H7 (cell line): ENCODE measurements at regions not wholly inside any gene's neighbourhood (a gene's known extent, or its start where the extent isn't known, plus 50 kb on each side); places are given as distances from the start of the nearest gene placed in this dataset.

ENCODE experiments used
- DNase-seq: peaks from one replicate; pipeline ENCODE4 v3.0.0; 2012
- H3K27me3 ChIP-seq: 2 replicates; pipeline ENCODE4 v1.6.0; 2011; ENCODE audit warnings: mild to moderate bottlenecking, low read length; ENCODE audit not compliant: control insufficient read depth, insufficient read depth
- H3K36me3 ChIP-seq: replicated peaks from 2 replicates; pipeline ENCODE4 v1.5.1; 2011; ENCODE audit warnings: low read length; ENCODE audit not compliant: control insufficient read depth, insufficient read depth
- H3K4me3 ChIP-seq: 2 replicates; pipeline ENCODE4 v1.5.1; 2011; ENCODE audit warnings: low read depth, mild to moderate bottlenecking, control low read depth, low read length, moderate library complexity; ENCODE audit not compliant: insufficient read depth

- no peak for DNase-seq
- no peaks in the 10 kb centered on the region for H3K36me3 ChIP-seq
- no peaks in the 10 kb centered on the region for H3K27me3 ChIP-seq
- no peak overlapping the region for H3K4me3 ChIP-seq
These were observed 335.0 kb downstream of the TGFB2 start for GRCh38 chr1:218679988-218680748.

GRCh38 chr1:218683242-218683641 lies 338.1 kb downstream of the TGFB2 start:
- H3K4me3 ChIP-seq: no peak overlapping the region
- no peak for DNase-seq
- no peaks in the 10 kb centered on the region for H3K27me3 ChIP-seq
- H3K36me3 ChIP-seq: no peaks in the 10 kb centered on the region

GRCh38 chr1:218686258-218686657 lies 341.1 kb downstream of the TGFB2 start:
- no peak for DNase-seq

GRCh38 chr1:218686761-218687160 lies 341.6 kb downstream of the TGFB2 start:
- no peak overlapping the region for H3K4me3 ChIP-seq
- no peaks in the 10 kb centered on the region for H3K27me3 ChIP-seq
- no peak for DNase-seq
- H3K36me3 ChIP-seq: no peaks in the 10 kb centered on the region

More at GRCh38 chr1:218686258-218686657, 341.1 kb downstream of the TGFB2 start:
- no peaks in the 10 kb centered on the region for H3K27me3 ChIP-seq
- H3K4me3 ChIP-seq: no peak overlapping the region
- no peaks in the 10 kb centered on the region for H3K36me3 ChIP-seq

- Histone ChIP-seq H3K27me3 (no peaks in the 10 kb centered on the region), H3K4me3 (no peak overlapping the region), H3K36me3 (no peaks in the 10 kb centered on the region)
- DNase-seq: no peak
These were observed 347.7 kb downstream of the TGFB2 start for GRCh38 chr1:218692808-218693207.

GRCh38 chr1:218693599-218693998 lies 348.5 kb downstream of the TGFB2 start:
- H3K36me3 ChIP-seq: no peaks in the 10 kb centered on the region
- DNase-seq: no peak
- no peaks in the 10 kb centered on the region for H3K27me3 ChIP-seq
- no peak overlapping the region for H3K4me3 ChIP-seq

- Histone ChIP-seq H3K27me3 (no peaks in the 10 kb centered on the region), H3K4me3 (no peak overlapping the region), H3K36me3 (no peaks in the 10 kb centered on the region)
- no peak for DNase-seq
These were observed 348.9 kb downstream of the TGFB2 start for GRCh38 chr1:218694085-218694484.

GRCh38 chr1:218694636-218695035 lies 349.5 kb downstream of the TGFB2 start:
- Histone ChIP-seq H3K4me3 (no peak overlapping the region), H3K36me3 (no peaks in the 10 kb centered on the region), H3K27me3 (no peaks in the 10 kb centered on the region)
- DNase-seq: peak; percentile 5

GRCh38 chr1:218695525-218695924 lies 350.4 kb downstream of the TGFB2 start:
- no peak for DNase-seq
- Histone ChIP-seq H3K27me3 (no peaks in the 10 kb centered on the region), H3K36me3 (no peaks in the 10 kb centered on the region), H3K4me3 (no peak overlapping the region)

GRCh38 chr1:218698141-218698540 lies 353.0 kb downstream of the TGFB2 start:
- no peak for DNase-seq
- Histone ChIP-seq H3K4me3 (no peak overlapping the region), H3K27me3 (no peaks in the 10 kb centered on the region), H3K36me3 (no peaks in the 10 kb centered on the region)

GRCh38 chr1:218699421-218699820 lies 354.3 kb downstream of the TGFB2 start:
- no peaks in the 10 kb centered on the region for H3K36me3 ChIP-seq
- no peak for DNase-seq
- no peaks in the 10 kb centered on the region for H3K27me3 ChIP-seq
- H3K4me3 ChIP-seq: no peak overlapping the region

- H3K4me3 ChIP-seq: no peak overlapping the region
- DNase-seq: no peak
- no peaks in the 10 kb centered on the region for H3K36me3 ChIP-seq
- H3K27me3 ChIP-seq: no peaks in the 10 kb centered on the region
These were observed 354.7 kb downstream of the TGFB2 start for GRCh38 chr1:218699865-218700264.

- Histone ChIP-seq H3K4me3 (no peak overlapping the region), H3K36me3 (no peaks in the 10 kb centered on the region), H3K27me3 (no peaks in the 10 kb centered on the region)
- DNase-seq: no peak
These were observed 355.5 kb downstream of the TGFB2 start for GRCh38 chr1:218700666-218701065.

GRCh38 chr1:218701131-218701530 lies 356.0 kb downstream of the TGFB2 start:
- no peak for DNase-seq
- no peaks in the 10 kb centered on the region for H3K27me3 ChIP-seq

GRCh38 chr1:218702775-218703174 lies 357.6 kb downstream of the TGFB2 start:
- H3K27me3 ChIP-seq: no peaks in the 10 kb centered on the region
- no peak overlapping the region for H3K4me3 ChIP-seq
- no peaks in the 10 kb centered on the region for H3K36me3 ChIP-seq
- DNase-seq: no peak

More at GRCh38 chr1:218701131-218701530, 356.0 kb downstream of the TGFB2 start:
- H3K4me3 ChIP-seq: no peak overlapping the region
- no peaks in the 10 kb centered on the region for H3K36me3 ChIP-seq

- no peak for DNase-seq
- Histone ChIP-seq H3K27me3 (no peaks in the 10 kb centered on the region), H3K36me3 (no peaks in the 10 kb centered on the region), H3K4me3 (no peak overlapping the region)
These were observed 358.7 kb downstream of the TGFB2 start for GRCh38 chr1:218703836-218704235.
